Thyroid gland (tissue), 4 donors: ENCODE measurements at regions not wholly inside any gene's neighbourhood (a gene's known extent, or its start where the extent isn't known, plus 50 kb on each side); places are given as distances from the start of the nearest gene placed in this dataset.

ENCODE experiments used
- DNase-seq, 2 donors: peaks; one replicate each; pipeline ENCODE4 v3.0.0-alpha.2; 2019
- H3K27ac ChIP-seq, 3 donors: fragments of 200-600 bp; sonication (generic); 1 replicate in 2 of 3; 2 replicates in 1 of 3; pipeline ENCODE4 v1.5.1; 2016 to 2019; ENCODE audit warnings: mild to moderate bottlenecking in 1 of 3, moderate library complexity in 1 of 3
- H3K27me3 ChIP-seq: fragments of 200-600 bp; sonication (generic); one replicate; pipeline ENCODE4 v1.5.1; 2019
- H3K36me3 ChIP-seq, 2 donors: fragments of 200-600 bp; sonication (generic); one replicate each; pipeline ENCODE4 v1.5.1; 2016 to 2019
- H3K4me1 ChIP-seq, 2 donors: fragments of 200-600 bp; sonication (generic); one replicate each; pipeline ENCODE4 v1.5.1; 2017 to 2019
- H3K4me3 ChIP-seq, 3 donors: fragments of 200-600 bp; sonication (generic); replicated peaks in 1 of 3; 1 replicate in 2 of 3; 2 replicates in 1 of 3; pipeline ENCODE4 v1.5.1; 2016; ENCODE audit warnings: mild to moderate bottlenecking in 1 of 3
- H3K9me3 ChIP-seq: fragments of 200-600 bp; sonication (generic); one replicate; pipeline ENCODE4 v1.5.1; 2017
- POLR2A ChIP-seq, 2 donors: fragments of 450-650 bp; IDR thresholded peaks; one replicate each; pipeline ENCODE4 v1.6.1; 2017; ENCODE audit warnings: antibody characterized with exemption in 2 of 2, mild to moderate bottlenecking in 2 of 2, moderate library complexity in 1 of 2
- WGBS, 2 donors: methylation state at CpG; one replicate each; pipeline ENCODE4 v1.1.5; 2017; 5-methylcytosine and 5-hydroxymethylcytosine counted together
- intact Hi-C: fragments of 100-400 bp; cut with DNase I; formaldehyde crosslinking; loops from one replicate; pipeline ENCODE4 v1.15.1; 2023
- TF ChIP-seq, protein P1 (sequence below), 6 experiments: fragments of 200-600 bp in 3 of 6; fragments of 450-650 bp in 3 of 6; sonication (generic) in 3 of 6; IDR thresholded peaks; one replicate each; pipeline ENCODE4 v1.5.1; 2016 to 2019; ENCODE audit warnings: antibody characterized with exemption in 6 of 6, mild to moderate bottlenecking in 2 of 6, inconsistent platforms in 1 of 6, moderate library complexity in 1 of 6

GRCh38 chr2:150997702-150998440, 263.8 kb downstream of the RBM43 start:
- no peaks in the 10 kb centered on the region for H3K4me1 ChIP-seq
- TF ChIP-seq POLR2A (IDR thresholded peaks at IDR 0.05): no peak
- TF ChIP-seq, protein P1, sequence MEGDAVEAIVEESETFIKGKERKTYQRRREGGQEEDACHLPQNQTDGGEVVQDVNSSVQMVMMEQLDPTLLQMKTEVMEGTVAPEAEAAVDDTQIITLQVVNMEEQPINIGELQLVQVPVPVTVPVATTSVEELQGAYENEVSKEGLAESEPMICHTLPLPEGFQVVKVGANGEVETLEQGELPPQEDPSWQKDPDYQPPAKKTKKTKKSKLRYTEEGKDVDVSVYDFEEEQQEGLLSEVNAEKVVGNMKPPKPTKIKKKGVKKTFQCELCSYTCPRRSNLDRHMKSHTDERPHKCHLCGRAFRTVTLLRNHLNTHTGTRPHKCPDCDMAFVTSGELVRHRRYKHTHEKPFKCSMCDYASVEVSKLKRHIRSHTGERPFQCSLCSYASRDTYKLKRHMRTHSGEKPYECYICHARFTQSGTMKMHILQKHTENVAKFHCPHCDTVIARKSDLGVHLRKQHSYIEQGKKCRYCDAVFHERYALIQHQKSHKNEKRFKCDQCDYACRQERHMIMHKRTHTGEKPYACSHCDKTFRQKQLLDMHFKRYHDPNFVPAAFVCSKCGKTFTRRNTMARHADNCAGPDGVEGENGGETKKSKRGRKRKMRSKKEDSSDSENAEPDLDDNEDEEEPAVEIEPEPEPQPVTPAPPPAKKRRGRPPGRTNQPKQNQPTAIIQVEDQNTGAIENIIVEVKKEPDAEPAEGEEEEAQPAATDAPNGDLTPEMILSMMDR (IDR thresholded peaks at IDR 0.05): no peak
- H3K4me3 ChIP-seq: no peak overlapping the region
- H3K36me3 ChIP-seq: no peaks in the 10 kb centered on the region
- no peaks in the 10 kb centered on the region for H3K9me3 ChIP-seq
- DNase-seq: no peak
- no peaks in the 10 kb centered on the region for H3K27me3 ChIP-seq
- intact Hi-C loops: no loop called here
- WGBS, 2 donors: 78 to 85% methylated on average over 7 of the region's 7 CpGs
- no peak overlapping the region for H3K27ac ChIP-seq

- no peak for DNase-seq
- Histone ChIP-seq H3K9me3 (no peaks in the 10 kb centered on the region), H3K27me3 (no peaks in the 10 kb centered on the region), H3K4me1 (no peaks in the 10 kb centered on the region), H3K36me3 (no peaks in the 10 kb centered on the region), H3K4me3 (no peak overlapping the region), H3K27ac (no peak overlapping the region)
- no peak for TF ChIP-seq POLR2A (IDR thresholded peaks at IDR 0.05)
- 82 to 89% methylated on average over 4 of the region's 4 CpGs for WGBS, 2 donors
- intact Hi-C loops: no loop called here
These were observed 264.6 kb downstream of the RBM43 start for GRCh38 chr2:150997066-150997465.

DNA sequence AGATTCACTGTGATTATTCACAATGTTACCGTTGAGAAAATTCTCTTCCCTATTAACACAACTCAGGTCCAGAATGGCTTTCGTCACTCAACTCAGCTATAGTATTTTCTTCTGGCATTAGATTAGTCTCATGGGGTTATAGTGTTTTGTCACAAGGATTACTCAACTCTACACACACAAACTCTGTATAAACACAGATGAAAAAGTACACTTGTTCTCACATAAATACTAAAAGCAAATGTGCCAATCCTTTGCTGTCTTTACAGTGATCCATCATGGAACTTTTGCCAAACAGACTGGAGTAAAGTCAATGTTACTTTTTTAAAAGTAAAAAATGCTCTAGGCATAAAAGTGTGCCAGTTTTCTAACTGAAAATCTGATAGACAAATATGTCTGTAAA, 267.6 kb downstream of the RBM43 start:
- Histone ChIP-seq H3K4me3 (no peak overlapping the region), H3K36me3 (no peaks in the 10 kb centered on the region), H3K4me1 (no peaks in the 10 kb centered on the region), H3K27me3 (no peaks in the 10 kb centered on the region), H3K27ac (no peak overlapping the region), H3K9me3 (no peaks in the 10 kb centered on the region)
- intact Hi-C loops: no loop called here
- 30 to 37% methylated on average over 2 of the region's 2 CpGs for WGBS, 2 donors
- DNase-seq: no peak
- TF ChIP-seq, protein P1 (IDR thresholded peaks at IDR 0.05): no peak
- TF ChIP-seq POLR2A (IDR thresholded peaks at IDR 0.05): no peak

DNA sequence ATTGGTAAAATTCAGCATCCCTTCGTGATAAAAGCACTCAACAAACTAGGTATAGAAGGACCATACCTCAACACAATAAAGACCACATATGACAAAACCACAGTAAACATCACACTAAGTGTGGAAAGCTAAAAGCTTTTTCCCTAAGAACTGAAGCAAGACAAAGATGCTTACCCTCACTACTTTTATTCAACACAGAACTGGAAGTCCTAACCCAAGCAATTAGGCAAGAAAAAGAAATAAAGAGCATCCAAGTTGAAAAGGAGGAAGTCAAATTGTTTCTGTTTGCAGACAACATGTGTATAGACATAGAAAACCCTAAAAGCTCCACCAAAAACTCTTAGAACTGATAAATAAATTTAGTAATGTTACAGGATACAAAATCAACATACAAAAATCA, 271.7 kb downstream of the RBM43 start:
- intact Hi-C loops: no loop called here
- no peak for TF ChIP-seq POLR2A (IDR thresholded peaks at IDR 0.05)
- TF ChIP-seq, protein P1 (IDR thresholded peaks at IDR 0.05): no peak
- 70 to 92% methylated on average over 1 of the region's 1 CpG for WGBS, 2 donors
- Histone ChIP-seq H3K36me3 (no peaks in the 10 kb centered on the region), H3K4me1 (no peaks in the 10 kb centered on the region), H3K27ac (no peak overlapping the region), H3K27me3 (no peaks in the 10 kb centered on the region), H3K4me3 (no peak overlapping the region), H3K9me3 (no peaks in the 10 kb centered on the region)
- DNase-seq: no peak

DNA sequence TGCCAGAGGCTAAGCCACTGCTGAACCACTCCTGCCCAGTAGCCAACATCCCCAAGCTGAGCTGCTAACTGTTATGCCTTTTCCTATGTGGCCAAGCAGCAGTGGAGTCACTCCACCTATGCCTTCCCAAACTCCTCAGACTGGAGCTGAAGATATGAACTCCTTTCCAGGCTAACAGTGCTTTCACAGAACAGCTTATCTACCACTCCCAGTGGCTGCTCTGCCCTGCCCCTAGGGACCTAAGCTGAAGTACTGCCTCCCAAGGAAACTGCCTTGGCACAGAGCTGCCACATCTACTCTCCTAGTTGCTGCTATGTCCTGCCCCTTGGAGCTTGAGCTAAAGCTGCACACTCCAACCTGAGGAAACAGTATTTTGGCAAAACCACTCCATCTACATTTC, 275.9 kb downstream of the RBM43 start:
- no peaks in the 10 kb centered on the region for H3K36me3 ChIP-seq
- no peaks in the 10 kb centered on the region for H3K4me1 ChIP-seq
- no peak overlapping the region for H3K4me3 ChIP-seq
- no peak for DNase-seq
- no peak overlapping the region for H3K27ac ChIP-seq
- no peaks in the 10 kb centered on the region for H3K27me3 ChIP-seq
- H3K9me3 ChIP-seq: no peaks in the 10 kb centered on the region
- no peak for TF ChIP-seq POLR2A (IDR thresholded peaks at IDR 0.05)
- TF ChIP-seq, protein P1 (IDR thresholded peaks at IDR 0.05): no peak
- intact Hi-C loops: no loop called here
